Smooth muscle cell of the brain vasculature (primary cell): ENCODE measurements at regions not wholly inside any gene's neighbourhood (a gene's known extent, or its start where the extent isn't known, plus 50 kb on each side); places are given as distances from the start of the nearest gene placed in this dataset.
"Not testable (repeated sequence)": the region's sequence is repeated elsewhere in the genome, so short reads cannot be mapped to it uniquely, and the experiment has no call there.

Experiments used
- DNase-seq: peaks from one replicate; pipeline ENCODE4 v3.0.0-alpha.2; 2012; ENCODE audit warnings: low read depth, low spot score

DNA sequence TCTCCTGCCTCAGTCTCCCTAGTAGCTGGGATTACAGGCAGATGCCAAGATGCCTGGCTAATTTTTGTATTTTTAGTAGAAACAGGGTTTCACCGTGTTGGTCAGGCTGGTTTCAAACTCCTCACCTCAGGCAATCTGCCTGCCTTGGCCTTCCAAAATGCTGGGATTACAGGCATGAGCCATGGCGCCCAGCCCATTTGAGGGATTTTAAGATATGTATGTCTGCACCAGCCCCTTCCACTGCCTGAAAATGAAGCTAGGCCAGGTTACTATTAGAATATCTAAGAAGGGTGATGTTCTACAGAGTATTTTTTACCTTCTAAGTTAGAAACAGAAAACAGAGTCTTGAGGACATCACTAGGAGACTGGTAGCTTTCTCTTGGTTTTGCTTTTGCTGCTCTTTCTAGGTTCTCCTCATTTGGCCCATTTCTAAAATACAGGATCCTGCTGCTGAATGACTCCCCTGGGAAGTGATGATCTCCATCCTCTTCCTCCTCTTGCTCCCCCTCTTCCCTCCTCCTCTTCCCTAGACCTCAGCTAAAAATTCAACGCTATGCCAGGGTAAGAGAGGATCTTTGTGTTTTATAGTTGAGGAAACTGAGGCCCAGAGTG is 118.5 kb downstream of the MYCN start:
- no peak for DNase-seq

DNA sequence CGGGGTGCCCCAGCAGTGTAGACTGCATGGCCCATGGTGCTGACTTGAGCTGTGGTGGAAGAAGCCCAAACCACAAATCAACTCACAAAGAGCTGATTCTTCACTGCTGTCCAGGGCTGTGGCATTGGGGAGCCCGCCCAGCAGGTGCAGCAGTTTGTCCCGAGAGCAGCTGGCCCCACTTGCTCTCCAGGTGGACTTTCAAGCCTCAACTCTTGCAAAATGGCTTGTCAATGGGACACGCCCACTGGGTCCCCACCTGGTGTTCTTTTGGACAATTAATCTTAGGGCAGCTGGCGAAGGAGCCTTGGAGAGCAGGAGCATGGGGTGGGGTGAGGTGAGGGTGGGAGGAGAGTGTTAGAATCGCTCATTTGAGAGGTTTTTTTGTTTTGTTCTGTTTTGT is 117.9 kb downstream of the MYCN start:
- DNase-seq, result no peak

DNA sequence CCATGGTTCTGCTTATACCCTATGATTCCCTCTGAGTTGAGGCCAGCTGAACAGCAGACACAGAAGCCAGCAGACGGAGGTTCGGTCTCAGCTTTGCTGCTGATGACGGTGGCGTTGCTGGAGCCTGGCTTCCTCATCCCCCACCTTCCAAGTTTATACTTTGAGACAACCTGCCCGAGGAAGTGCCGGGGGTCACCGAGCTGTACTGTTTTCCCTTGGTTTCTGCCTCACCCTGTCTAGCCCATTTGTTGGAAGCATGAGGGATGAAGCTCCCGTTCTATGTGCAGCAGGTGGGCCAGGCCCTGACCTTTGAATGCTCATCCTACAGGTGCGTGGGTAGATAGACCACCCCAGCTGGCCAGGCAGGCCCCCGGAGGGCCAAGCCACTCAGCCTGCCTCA is 117.3 kb downstream of the MYCN start:
- DNase-seq, result no peak

DNA sequence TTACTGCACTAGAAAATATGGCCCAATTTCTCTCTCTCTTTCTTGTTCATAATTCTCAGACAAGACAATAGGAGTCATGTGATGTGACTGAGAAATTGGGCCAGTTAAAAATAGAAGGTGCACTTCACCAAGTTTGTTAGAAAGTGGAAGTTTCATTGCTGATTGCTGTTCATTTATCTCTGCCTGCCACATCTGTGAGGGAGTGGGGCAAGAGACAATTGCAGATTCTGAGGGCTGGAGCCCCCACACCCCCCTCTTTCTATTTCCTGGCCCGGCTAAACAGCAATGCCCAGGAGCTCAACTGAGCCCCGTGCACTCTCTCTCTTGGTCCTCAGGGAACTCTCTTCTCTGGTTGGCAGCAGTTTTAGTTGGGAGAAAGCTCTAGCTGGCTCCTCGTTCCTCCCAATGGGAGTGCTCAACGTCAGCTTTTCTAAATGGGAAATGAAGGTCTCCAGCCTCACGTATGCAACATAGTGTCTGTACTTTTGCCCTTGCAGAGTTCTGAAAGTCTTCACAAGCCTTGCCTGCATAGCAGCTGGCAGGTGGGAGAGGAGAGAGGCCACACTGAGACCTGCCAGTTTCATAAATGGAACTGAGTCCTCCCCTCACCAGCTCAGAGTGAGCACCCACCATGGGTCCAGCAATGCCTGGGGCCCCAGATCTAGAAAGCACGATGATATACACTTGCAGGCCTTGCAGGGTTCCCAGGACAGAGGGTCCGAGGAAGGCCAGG is 115.7 kb downstream of the MYCN start:
- no peak for DNase-seq

DNA sequence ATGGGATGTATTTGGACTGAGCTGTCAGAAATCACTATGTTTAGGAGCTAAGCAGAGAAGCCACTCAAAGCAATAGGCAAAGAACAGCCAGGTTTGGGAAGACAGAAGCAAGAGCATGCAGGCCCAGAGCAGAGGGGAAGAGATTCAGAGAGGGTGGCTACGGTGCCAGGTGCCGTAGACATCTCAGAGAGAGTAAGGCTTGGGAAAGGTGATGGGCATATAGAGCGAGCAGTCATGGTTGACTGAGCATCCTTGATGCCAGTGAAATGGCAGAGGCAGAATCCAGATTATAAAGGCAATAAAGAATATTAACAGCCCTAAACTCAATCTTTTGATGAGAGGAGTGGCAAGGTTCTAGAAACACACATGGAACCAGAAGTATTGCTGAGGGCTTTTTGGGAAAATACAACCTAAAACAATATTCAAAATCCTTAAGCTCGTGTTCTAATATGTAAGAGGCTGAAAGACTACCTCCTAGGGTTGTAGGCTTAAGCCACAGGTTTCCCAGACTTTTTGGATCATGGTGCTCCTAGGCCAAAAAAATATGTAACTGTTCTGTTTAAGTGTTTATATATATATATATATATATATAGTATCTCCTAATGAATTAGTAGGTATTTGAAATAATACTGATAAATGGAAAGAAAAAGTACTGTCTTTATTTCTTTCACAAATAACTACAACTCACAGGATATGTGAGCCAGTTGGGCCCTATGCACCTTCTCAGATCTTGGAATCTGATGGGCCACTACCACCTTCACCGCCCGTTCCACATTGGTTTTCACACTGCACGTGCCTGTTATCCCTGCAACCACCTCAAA is 113.3 kb downstream of the MYCN start:
- no peak for DNase-seq

DNA sequence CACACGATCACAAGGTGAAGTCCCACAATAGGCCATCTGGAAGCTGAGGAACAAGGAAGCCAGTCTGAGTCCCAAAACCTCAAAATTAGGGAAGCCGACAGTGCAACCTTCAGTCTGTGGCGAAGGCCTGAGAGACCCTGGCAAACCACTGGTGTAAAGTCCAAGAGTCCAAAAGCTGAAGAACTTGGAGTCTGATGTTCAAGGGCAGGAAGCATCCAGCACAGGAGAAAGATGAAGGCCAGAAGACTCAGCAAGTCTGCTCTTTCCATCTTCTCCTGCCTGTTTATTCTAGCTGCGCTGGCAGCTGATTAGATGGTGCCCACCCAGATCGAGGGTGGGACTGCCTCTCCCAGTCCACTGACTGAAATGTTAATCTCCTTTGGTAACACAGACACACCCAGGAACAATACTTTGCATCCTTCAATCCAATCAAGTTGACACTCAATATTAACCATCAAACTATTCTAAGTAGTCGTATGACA is 112.3 kb downstream of the MYCN start:
- not testable (repeated sequence) for DNase-seq

DNA sequence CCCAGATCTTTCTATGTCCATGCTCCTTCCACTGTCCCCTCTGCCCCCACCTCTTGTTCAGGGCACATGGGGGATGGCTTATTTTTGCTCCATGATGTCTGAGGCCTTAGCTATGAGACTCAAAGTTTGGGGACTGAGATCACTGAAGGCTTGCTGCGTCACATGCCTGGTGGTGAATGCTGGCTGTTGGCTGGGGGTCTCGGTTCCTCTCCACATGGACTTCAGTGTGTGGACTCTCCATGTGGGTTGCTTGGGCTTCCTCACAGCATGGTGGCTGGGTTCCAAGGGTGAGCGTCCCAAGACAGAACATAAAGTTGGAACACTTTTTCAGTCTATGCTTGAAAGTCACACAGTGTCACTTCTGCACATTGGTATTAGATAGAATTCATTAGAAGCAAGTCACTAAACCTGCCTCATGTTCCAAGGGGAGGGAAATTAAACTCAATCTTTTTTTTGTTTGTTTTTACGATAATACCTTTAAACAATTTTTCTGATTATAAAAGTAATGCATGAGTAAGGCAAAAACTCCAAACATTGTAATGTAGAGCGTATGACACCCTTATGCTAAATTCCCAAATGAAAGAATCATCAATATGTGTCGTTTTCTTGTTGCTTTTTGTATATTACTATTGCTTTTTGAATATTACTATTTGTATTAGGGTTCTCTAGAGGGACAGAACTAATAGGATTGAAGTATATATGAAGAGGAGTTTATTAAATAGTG is 111.7 kb downstream of the MYCN start:
- DNase-seq, result no peak

DNA sequence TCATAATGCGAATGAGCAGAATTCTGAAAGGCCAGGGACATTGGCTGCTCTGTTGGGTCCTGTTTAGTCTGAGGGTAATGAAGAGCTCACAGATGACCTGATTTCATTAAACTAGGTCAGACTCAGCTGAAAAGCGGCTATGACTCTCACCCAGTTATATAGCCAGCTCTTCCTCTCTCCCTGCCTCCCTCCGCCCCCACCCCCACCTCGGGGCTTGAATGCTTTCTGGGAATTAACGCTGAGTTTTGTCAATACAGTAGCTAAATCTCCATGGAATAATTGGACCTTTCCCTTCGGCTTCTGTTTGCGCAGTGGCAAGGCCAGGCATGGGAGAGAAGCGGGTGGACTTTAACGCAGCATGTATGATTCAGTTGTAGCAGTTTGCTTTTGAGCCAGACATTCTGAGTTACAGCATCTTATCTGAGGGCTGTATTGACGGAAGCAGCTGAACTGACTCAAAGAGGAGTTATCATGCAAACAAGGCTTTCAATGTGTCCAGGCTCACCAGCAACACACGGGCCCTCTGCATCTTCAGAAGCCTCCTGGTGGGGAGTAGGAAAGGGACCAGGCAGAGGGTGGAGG is 110.6 kb downstream of the MYCN start:
- no peak for DNase-seq

DNA sequence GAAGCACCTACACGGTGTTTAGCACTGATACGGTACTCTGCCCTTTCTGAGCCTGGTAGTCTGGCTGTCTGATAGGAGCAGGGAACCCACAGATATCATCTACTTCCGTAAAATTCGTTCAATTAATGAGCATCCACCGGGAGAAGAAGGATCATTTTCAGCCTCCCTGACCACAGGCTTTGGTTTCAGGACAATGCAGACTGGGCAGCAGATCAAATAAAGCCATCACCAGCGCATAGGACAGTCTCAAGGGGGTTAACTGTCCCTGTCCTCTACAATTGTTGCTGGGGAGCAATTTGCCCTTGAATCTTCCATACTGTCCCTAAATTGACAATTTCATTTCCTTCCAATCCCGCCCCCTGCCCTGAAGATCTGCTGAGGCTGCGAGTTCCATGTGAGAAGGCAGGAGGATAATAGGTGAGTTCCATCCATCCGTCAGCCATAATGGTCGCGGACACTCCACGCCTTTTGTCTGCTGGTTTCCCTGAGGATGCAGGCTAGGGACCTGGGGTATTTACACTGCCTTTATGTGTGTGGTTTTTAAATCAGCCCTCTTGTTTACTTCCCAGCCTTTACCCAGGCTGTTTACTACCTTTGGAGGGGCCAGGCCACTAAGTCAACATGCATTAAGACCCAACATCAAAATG is 110.0 kb downstream of the MYCN start:
- DNase-seq, result no peak

DNA sequence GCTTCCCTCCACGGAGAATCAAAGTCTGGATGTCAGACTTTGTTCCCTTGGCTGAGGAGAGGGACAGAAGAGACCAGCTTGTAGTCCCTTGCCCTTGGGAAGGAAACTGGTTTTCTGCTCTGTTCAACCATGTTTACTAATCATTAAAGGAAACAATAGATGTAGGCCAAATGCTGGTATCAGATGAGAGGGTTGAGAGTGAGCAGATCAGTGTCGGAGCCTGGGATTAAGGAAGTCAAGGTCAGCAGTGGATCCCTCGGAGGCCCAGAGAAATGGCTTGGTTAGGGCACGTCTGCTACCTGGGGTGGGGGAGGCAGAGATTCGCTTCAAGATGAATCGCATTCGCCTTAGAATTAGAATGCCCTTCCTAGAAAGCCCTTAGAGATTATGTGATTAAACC is 109.1 kb downstream of the MYCN start:
- no peak for DNase-seq

DNA sequence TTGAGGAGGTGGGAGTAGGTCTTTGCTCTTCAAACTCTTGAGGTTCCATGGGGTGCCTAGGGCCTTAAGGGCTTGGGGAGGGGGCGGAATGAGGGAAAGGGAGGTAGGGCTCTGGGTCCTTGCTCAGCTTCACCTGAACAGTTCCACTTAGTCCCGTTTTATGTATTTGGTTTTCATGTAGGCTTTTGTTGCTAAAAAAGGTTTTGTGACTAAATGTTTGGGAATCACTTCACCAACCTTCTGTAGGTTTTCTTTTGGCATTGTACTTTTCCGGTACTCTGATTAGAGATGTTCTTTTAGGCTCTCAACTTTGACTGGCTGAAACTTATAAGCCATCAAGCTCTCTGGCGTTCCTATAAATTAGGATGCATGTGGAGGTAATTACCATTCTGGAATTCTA is 108.1 kb downstream of the MYCN start:
- no peak for DNase-seq

DNA sequence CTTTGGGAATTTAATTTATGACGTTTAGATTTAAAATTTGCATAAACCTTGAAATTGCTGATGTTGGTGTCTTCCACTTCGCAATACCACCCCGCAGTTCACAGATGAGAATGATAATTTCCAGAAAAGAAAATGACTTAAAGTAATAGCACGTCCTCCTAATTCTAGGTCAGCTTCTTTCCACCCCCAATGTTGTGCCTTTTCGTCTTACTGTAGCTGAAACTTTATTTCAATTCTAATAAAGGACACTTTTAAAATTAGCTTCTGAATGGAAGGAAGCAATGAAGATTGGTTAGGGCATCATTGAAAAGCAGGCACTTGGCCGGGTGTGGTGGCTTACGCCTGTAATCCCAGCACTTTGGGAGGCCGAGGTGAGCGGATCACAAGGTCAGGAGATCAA is 107.4 kb downstream of the MYCN start:
- no peak for DNase-seq

DNA sequence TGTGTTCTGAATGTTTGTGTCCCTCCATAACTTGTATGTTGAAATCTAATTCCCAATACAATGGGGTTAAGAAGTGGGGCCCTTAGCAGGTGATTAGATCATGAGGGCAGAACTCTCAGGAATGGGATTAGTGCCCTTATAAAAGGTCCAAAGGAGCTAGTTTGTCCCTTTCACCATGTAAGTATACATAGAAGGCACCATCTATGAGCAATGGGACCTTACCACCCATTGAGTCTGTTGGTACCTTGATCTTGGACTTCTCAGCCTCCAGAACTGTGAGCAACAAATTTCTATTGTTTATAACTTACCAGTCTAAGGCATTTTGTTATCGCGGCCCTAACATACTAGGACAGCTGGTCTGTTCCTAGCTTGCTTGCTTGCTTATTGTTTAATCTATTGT is 106.3 kb downstream of the MYCN start:
- DNase-seq, result no peak

DNA sequence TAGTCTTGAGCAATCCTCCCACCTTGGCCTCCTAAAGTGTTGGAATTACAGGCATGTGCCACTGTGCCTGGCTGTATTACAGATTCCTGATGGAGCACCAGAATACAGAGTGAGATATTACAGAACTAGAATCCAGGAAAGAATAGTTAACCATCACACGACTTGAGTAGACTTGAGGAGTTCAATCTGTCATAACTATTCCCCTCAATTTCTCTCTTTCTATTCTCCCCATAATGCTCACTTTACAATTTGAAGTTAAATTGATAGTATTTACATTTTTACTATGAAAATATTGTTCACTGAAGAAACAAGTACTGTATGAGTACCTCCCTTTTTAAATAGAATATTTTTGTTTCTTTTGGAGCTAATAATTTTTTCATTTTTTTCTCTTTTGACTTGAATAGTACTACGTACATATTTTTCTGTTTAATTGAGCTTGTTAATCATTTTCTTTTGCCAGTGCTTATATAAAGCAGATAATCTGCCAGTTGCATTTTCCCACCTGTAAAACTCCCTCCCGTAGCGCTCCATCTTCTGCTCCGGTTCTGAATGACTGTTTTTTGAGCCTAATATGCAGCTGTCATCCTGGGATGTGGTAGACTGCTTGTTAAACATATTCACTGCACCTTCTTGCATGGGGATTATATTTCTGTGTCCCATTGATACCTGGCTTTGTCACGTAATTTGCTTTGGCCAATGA is 105.5 kb downstream of the MYCN start:
- no peak for DNase-seq

DNA sequence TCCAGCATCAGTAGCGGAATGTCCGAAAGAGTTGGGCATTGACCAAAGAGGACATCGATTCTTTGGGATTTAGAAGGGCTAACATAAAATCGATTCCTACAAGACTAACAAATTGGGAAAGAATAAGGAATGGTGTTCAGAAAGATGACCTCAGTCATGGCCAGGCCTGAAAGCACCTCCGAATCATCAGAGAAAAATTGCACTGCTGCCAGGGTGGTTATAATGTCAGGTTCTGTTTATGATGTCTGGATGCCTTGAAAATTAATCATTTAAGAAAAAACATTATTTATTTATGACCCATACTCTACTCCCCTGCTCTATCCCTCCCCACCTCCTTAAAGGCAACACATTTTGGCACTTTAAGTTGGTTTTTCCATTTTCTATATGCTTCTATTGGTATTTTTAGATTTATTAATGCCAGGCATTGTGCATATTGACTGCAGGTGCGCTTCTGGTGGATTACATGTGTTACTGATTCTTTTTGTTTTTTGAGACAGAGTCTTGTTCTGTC is 104.7 kb downstream of the MYCN start:
- DNase-seq, result no peak

DNA sequence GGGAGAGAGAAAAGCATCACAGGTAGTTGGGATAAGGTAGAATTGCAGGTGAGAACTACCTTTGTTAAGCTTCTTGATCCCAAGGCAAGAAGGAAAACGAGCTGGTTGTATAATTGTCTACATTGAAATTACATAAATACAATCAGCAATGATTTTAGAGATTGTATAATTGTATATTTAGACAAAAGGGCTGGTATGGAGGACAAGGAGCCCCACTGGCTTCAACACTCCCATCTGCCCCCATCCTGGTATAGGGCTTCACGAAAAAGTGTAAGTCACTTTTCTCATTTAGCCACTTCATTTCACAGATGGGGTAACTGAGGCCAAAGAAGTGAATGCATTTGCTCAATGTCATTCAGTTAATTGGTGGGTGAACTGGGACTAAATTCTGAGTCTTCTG is 103.3 kb downstream of the MYCN start:
- DNase-seq, result no peak

DNA sequence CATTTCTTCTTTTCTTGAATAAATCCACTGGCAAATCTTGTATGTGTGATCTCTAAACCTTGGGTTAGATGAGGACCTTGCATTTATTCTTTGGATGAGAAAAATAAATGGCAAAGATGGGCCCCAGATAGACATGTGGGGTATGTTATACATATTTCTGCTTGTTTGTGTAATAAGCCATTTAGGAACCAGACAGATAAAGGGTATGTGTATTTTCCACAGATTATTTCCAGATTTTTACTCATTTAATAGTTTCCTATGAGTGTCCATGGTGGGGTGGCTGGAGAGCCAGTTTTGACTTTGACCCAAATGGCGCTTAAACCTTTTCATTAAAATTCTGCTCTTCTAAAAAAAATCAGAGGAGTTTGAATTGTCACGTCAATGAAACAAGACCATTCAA is 102.8 kb downstream of the MYCN start:
- no peak for DNase-seq

DNA sequence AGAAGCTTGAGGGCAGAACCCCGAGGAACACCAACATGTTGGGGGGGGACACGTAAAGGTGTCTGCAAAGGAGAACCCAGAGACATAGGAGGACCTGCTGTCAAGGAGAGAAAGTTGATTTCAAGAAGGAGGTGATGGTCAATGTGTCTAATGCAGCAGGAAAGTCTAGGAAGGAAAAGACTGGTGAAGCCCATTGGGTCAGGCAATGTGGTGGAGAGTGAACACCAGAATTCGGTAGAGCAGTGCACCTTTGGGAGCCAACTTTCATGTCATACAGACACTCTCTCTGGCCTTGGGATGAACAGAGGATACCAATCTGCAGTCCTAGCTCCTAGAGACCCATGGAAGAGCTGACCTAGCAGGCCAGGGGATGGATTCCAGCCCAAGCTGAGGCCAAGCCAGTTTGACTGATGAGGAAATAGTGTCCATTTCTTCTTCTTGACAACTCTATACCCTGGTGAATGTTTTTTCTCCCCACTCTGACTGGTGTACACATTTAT is 101.9 kb downstream of the MYCN start:
- DNase-seq, result no peak

DNA sequence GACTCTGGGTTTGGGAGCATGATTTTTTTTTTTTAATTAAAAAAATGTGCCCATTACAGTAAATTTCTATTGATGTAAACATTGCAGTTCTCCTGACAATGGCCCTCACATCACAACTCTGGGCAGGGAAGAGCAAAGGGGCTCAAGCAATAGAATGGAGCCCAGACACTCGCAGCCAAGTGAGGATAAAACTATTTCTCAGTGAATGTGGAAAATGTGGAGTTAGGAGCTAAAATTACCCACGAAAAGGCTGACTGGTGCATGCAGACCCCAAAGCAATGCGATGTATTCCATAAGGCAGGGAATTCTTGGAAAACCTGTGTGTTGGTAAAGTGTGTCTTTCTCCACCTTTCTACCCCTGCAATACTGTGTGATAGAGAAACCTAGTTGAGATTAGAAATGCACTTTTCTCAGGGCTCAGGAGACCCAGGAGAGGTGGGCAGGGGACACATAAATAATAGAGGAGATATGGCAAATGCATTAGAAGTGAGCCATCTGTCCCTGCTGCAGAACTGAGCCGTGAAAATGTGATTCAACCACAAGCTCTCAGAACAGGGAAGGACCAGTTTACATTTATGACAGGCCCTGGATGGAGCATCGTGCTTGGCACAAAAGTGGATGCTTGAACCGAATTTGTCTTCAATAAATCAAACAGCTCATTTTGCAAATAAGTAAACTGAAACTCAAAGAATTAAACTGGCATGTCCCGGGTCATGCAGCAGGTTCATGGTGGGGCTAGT is 100.1 kb downstream of the MYCN start:
- DNase-seq, result no peak
